CD14-positive monocyte (primary cell): ENCODE measurements at regions not wholly inside any gene's neighbourhood (a gene's known extent, or its start where the extent isn't known, plus 50 kb on each side); places are given as distances from the start of the nearest gene placed in this dataset.

Experiments used
- DNase-seq, 3 donors: peaks; one replicate each; pipeline ENCODE4 v3.0.0-alpha.2; 2011 to 2022
- H2AFZ ChIP-seq: 2 replicates; pipeline ENCODE4 v1.6.0; 2012; ENCODE audit warnings: mild to moderate bottlenecking, low read depth, low read length, inconsistent platforms; ENCODE audit not compliant: insufficient read depth, poor library complexity, severe bottlenecking
- H3K27ac ChIP-seq, 2 donors: 1 replicate in 1 of 2; 2 replicates in 1 of 2; pipeline ENCODE4 v1.5.1; 2012 to 2013; ENCODE audit warnings: low read length in 2 of 2, control low read depth in 1 of 2, inconsistent platforms in 1 of 2, low read depth in 1 of 2, mild to moderate bottlenecking in 1 of 2
- H3K27me3 ChIP-seq, 2 donors: one replicate each; pipeline versions ENCODE4 v1.6.0 to v1.6.1; 2011 to 2013; ENCODE audit warnings: low read length in 2 of 2; ENCODE audit not compliant: control insufficient read depth in 2 of 2, insufficient read depth in 2 of 2
- H3K36me3 ChIP-seq, 2 donors: replicated peaks in 1 of 2; 1 replicate in 1 of 2; 2 replicates in 1 of 2; pipeline versions ENCODE4 v1.5.1 to v1.6.1; 2012 to 2013; ENCODE audit warnings: low read length in 2 of 2, control low read depth in 1 of 2, inconsistent platforms in 1 of 2, mild to moderate bottlenecking in 1 of 2; ENCODE audit not compliant: insufficient read depth in 2 of 2, control insufficient read depth in 1 of 2
- H3K4me1 ChIP-seq, 2 donors: 1 replicate in 1 of 2; 2 replicates in 1 of 2; pipeline versions ENCODE4 v1.5.1 to v1.6.1; 2012 to 2013; ENCODE audit warnings: low read length in 2 of 2, control low read depth in 1 of 2, inconsistent platforms in 1 of 2, mild to moderate bottlenecking in 1 of 2, moderate library complexity in 1 of 2; ENCODE audit not compliant: insufficient read depth in 2 of 2, control insufficient read depth in 1 of 2
- H3K4me2 ChIP-seq: replicated peaks from 2 replicates; pipeline ENCODE3; 2012; ENCODE audit warnings: low read length, moderate library complexity, mild to moderate bottlenecking; ENCODE audit not compliant: poor library complexity, severe bottlenecking; ENCODE audit errors: extremely low read depth
- H3K4me3 ChIP-seq, 3 experiments: fragments of 200-600 bp in 1 of 3; sonication (generic) in 1 of 3; replicated peaks in 1 of 3; 1 replicate in 2 of 3; 2 replicates in 1 of 3; pipeline ENCODE4 v1.5.1; 2011 to 2013; ENCODE audit warnings: low read length in 3 of 3, mild to moderate bottlenecking in 3 of 3, control low read depth in 2 of 3, low read depth in 2 of 3, inconsistent platforms in 1 of 3, moderate library complexity in 1 of 3
- H3K79me2 ChIP-seq: 2 replicates; pipeline ENCODE4 v1.6.0; 2012; ENCODE audit warnings: mild to moderate bottlenecking, control low read depth, inconsistent platforms, low read length, moderate library complexity; ENCODE audit not compliant: insufficient read depth
- H3K9ac ChIP-seq: 2 replicates; pipeline ENCODE4 v1.6.0; 2017; ENCODE audit warnings: low read length, mild to moderate bottlenecking; ENCODE audit not compliant: insufficient read depth, poor library complexity, severe bottlenecking
- H3K9me3 ChIP-seq, 2 donors: replicated peaks in 1 of 2; 1 replicate in 1 of 2; 2 replicates in 1 of 2; pipeline versions ENCODE4 v1.5.1 to v1.6.1; 2012 to 2013; ENCODE audit warnings: low read length in 2 of 2, control low read depth in 1 of 2; ENCODE audit not compliant: control insufficient read depth in 1 of 2, insufficient read depth in 1 of 2
- H4K20me1 ChIP-seq: 2 replicates; pipeline ENCODE4 v1.6.0; 2012; ENCODE audit warnings: mild to moderate bottlenecking, low read length, control low read depth, moderate library complexity; ENCODE audit not compliant: insufficient read depth
- H3K27ac Mint-ChIP-seq, 7 donors: one replicate each; pipeline ENCODE4 v1.8.0; 2020; ENCODE audit warnings: mild to moderate bottlenecking in 7 of 7, mixed read lengths in 7 of 7, moderate library complexity in 6 of 7, inconsistent platforms in 2 of 7
- H3K27me3 Mint-ChIP-seq, 3 donors: one replicate each; pipeline ENCODE4 v1.8.0; 2021 to 2022; ENCODE audit warnings: low read depth in 3 of 3, mild to moderate bottlenecking in 3 of 3, mixed read lengths in 3 of 3, moderate library complexity in 3 of 3, inconsistent platforms in 1 of 3
- H3K36me3 Mint-ChIP-seq, 2 donors: one replicate each; pipeline ENCODE4 v1.8.0; 2020; ENCODE audit warnings: mixed read lengths in 2 of 2, inconsistent platforms in 1 of 2, mild to moderate bottlenecking in 1 of 2
- H3K4me1 Mint-ChIP-seq: one replicate; pipeline ENCODE4 v1.8.0; 2020; ENCODE audit warnings: mild to moderate bottlenecking, mixed read lengths
- H3K4me3 Mint-ChIP-seq, 2 donors: one replicate each; pipeline ENCODE4 v1.8.0; 2020; ENCODE audit warnings: mild to moderate bottlenecking in 2 of 2, mixed read lengths in 2 of 2, moderate library complexity in 1 of 2
- H3K9me3 Mint-ChIP-seq, 7 donors: one replicate each; pipeline ENCODE4 v1.8.0; 2020 to 2022; ENCODE audit warnings: mixed read lengths in 7 of 7, mild to moderate bottlenecking in 6 of 7, moderate library complexity in 6 of 7, inconsistent platforms in 2 of 7
- WGBS: methylation state at CpG from one replicate; pipeline ENCODE4 v1.1.5; 2013; ENCODE audit warnings: missing lambda C conversion rate; ENCODE audit not compliant: insufficient coverage; 5-methylcytosine and 5-hydroxymethylcytosine counted together
- intact Hi-C, 2 donors: fragments of 100-400 bp; cut with micrococcal nuclease; formaldehyde crosslinking; loops; one replicate each; pipeline versions ENCODE4 v1.15.0 to v1.15.1; 2023
- TF ChIP-seq, protein P1 (sequence below): fragments of 200-600 bp; IDR thresholded peaks from one replicate; pipeline ENCODE4 v1.8.0; 2022; ENCODE audit warnings: antibody characterized with exemption, mild to moderate bottlenecking

- Histone ChIP-seq H2AFZ (no peak overlapping the region), H3K4me2 (no peak overlapping the region)
These were observed 139.6 kb upstream of the CYP1B1 start for GRCh38 chr2:38215522-38215921.

GRCh38 chr2:38214209-38214717, 138.3 kb upstream of the CYP1B1 start:
- Histone ChIP-seq H3K27me3 (no peaks in the 10 kb centered on the region), H4K20me1 (no peaks in the 10 kb centered on the region), H3K9me3 (no peaks in the 10 kb centered on the region), H3K36me3 (no peaks in the 10 kb centered on the region), H3K79me2 (no peaks in the 10 kb centered on the region), H2AFZ (peak overlapping the region; percentile 29), H3K4me1 (peaks cover 29 to 41% of the 10 kb centered on the region in 2 donors), H3K4me2 (peak overlapping the region; percentile 1), H3K9ac (no peak overlapping the region), H3K27ac (peak overlapping the region in 1 of 2 donors; percentile 56), H3K4me3 (no peak overlapping the region)
- DNase-seq: peak in 1 of 3 donors; percentile 18
- H3K4me3 Mint-ChIP-seq: no peak overlapping the region
- peaks cover 43% of the 10 kb centered on the region for H3K4me1 Mint-ChIP-seq
- intact Hi-C loops: no loop called here
- peaks cover 15 to 25% (median 19%) of the 10 kb centered on the region in 3 donors for H3K27me3 Mint-ChIP-seq
- WGBS: 68% methylated on average over 5 of the region's 5 CpGs
- peak overlapping the region in 5 of 7 donors; percentile 20 to 75 (median 56) for H3K27ac Mint-ChIP-seq
- TF ChIP-seq, protein P1, sequence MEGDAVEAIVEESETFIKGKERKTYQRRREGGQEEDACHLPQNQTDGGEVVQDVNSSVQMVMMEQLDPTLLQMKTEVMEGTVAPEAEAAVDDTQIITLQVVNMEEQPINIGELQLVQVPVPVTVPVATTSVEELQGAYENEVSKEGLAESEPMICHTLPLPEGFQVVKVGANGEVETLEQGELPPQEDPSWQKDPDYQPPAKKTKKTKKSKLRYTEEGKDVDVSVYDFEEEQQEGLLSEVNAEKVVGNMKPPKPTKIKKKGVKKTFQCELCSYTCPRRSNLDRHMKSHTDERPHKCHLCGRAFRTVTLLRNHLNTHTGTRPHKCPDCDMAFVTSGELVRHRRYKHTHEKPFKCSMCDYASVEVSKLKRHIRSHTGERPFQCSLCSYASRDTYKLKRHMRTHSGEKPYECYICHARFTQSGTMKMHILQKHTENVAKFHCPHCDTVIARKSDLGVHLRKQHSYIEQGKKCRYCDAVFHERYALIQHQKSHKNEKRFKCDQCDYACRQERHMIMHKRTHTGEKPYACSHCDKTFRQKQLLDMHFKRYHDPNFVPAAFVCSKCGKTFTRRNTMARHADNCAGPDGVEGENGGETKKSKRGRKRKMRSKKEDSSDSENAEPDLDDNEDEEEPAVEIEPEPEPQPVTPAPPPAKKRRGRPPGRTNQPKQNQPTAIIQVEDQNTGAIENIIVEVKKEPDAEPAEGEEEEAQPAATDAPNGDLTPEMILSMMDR: no peak
- peaks cover 0 to 8% of the 10 kb centered on the region in 2 donors for H3K36me3 Mint-ChIP-seq
- H3K9me3 Mint-ChIP-seq: peaks cover 0 to 7% (median 2%) of the 10 kb centered on the region in 7 donors

More at GRCh38 chr2:38215522-38215921, 139.6 kb upstream of the CYP1B1 start:
- Histone ChIP-seq H3K27me3 (no peaks in the 10 kb centered on the region), H3K79me2 (no peaks in the 10 kb centered on the region), H3K36me3 (no peaks in the 10 kb centered on the region), H3K9ac (no peak overlapping the region), H3K27ac (no peak overlapping the region), H3K9me3 (no peaks in the 10 kb centered on the region), H4K20me1 (no peaks in the 10 kb centered on the region), H3K4me3 (no peak overlapping the region), H3K4me1 (peaks cover 32 to 41% of the 10 kb centered on the region in 2 donors)
- intact Hi-C loops: no loop called here
- peaks cover 15 to 23% (median 16%) of the 10 kb centered on the region in 3 donors for H3K27me3 Mint-ChIP-seq
- no peak overlapping the region for H3K4me3 Mint-ChIP-seq
- H3K27ac Mint-ChIP-seq: no peak overlapping the region
- TF ChIP-seq, protein P1: no peak
- peaks cover 47% of the 10 kb centered on the region for H3K4me1 Mint-ChIP-seq
- peaks cover 0 to 8% of the 10 kb centered on the region in 2 donors for H3K36me3 Mint-ChIP-seq
- H3K9me3 Mint-ChIP-seq: peaks cover 0 to 14% (median 5%) of the 10 kb centered on the region in 7 donors
- whole genome bisulfite sequencing: no CpG with 5 or more reads among the region's 2 CpGs
- DNase-seq: no peak
